Osteocyte (in vitro differentiated cells): ENCODE measurements at regions not wholly inside any gene's neighbourhood (a gene's known extent, or its start where the extent isn't known, plus 50 kb on each side); places are given as distances from the start of the nearest gene placed in this dataset.
A peak's percentile ranks its signal among the peaks of the same experiment; 100 is the strongest.

Experiments
- DNase-seq: peaks from one replicate; pipeline ENCODE4 v3.0.0; 2021; ENCODE audit warnings: mixed read lengths; ENCODE audit not compliant: unreplicated experiment; ENCODE audit errors: extremely low spot score
- H3K27ac Mint-ChIP-seq: one replicate; pipeline ENCODE4 v1.8.0; 2021; ENCODE audit warnings: mild to moderate bottlenecking, mixed read lengths; ENCODE audit not compliant: unreplicated experiment
- H3K27me3 Mint-ChIP-seq: one replicate; pipeline ENCODE4 v1.8.0; 2021; ENCODE audit warnings: mixed read lengths; ENCODE audit not compliant: unreplicated experiment
- H3K36me3 Mint-ChIP-seq: one replicate; pipeline ENCODE4 v1.8.0; 2021; ENCODE audit warnings: mixed read lengths; ENCODE audit not compliant: unreplicated experiment
- H3K4me1 Mint-ChIP-seq: one replicate; pipeline ENCODE4 v1.8.0; 2021; ENCODE audit warnings: mixed read lengths; ENCODE audit not compliant: unreplicated experiment
- H3K4me3 Mint-ChIP-seq: one replicate; pipeline ENCODE4 v1.8.0; 2021; ENCODE audit warnings: mild to moderate bottlenecking, moderate library complexity, mixed read lengths; ENCODE audit not compliant: unreplicated experiment
- H3K9me3 Mint-ChIP-seq: one replicate; pipeline ENCODE4 v1.8.0; 2021; ENCODE audit warnings: mixed read lengths; ENCODE audit not compliant: unreplicated experiment
- CTCF ChIP-seq: fragments of 200-600 bp; sonication (generic); IDR thresholded peaks from 2 replicates; pipeline ENCODE4 v1.5.0; 2021; ENCODE audit warnings: antibody characterized with exemption, mild to moderate bottlenecking, moderate library complexity

GRCh38 chr1:194584052-194584451 is 1397.6 kb upstream of the B3GALT2 start:
- peaks cover 6% of the 10 kb centered on the region for H3K9me3 Mint-ChIP-seq
- H3K4me3 Mint-ChIP-seq, result no peak overlapping the region
- TF ChIP-seq CTCF, result no peak
- peaks cover 11% of the 10 kb centered on the region for H3K4me1 Mint-ChIP-seq
- DNase-seq, result no peak
- H3K27ac Mint-ChIP-seq, result no peak overlapping the region
- H3K27me3 Mint-ChIP-seq, result no peaks in the 10 kb centered on the region
- H3K36me3 Mint-ChIP-seq, result no peaks in the 10 kb centered on the region

GRCh38 chr1:194570476-194570875 is 1384.1 kb upstream of the B3GALT2 start:
- Mint-ChIP-seq H3K27me3 (no peaks in the 10 kb centered on the region), H3K9me3 (no peaks in the 10 kb centered on the region), H3K27ac (no peak overlapping the region), H3K4me1 (peaks cover 6% of the 10 kb centered on the region), H3K36me3 (no peaks in the 10 kb centered on the region), H3K4me3 (no peak overlapping the region)
- TF ChIP-seq CTCF, result no peak
- DNase-seq, result no peak

GRCh38 chr1:194568610-194569009 is 1382.2 kb upstream of the B3GALT2 start:
- H3K4me3 Mint-ChIP-seq, result no peak overlapping the region
- peaks cover 6% of the 10 kb centered on the region for H3K4me1 Mint-ChIP-seq
- H3K9me3 Mint-ChIP-seq, result no peaks in the 10 kb centered on the region
- peak; percentile 9 for TF ChIP-seq CTCF
- no peak for DNase-seq
- no peaks in the 10 kb centered on the region for H3K36me3 Mint-ChIP-seq
- H3K27me3 Mint-ChIP-seq, result no peaks in the 10 kb centered on the region
- no peak overlapping the region for H3K27ac Mint-ChIP-seq

GRCh38 chr1:194548071-194548470 is 1361.7 kb upstream of the B3GALT2 start:
- Mint-ChIP-seq H3K9me3 (peaks cover 10% of the 10 kb centered on the region), H3K27ac (no peak overlapping the region), H3K4me1 (no peaks in the 10 kb centered on the region), H3K4me3 (no peak overlapping the region), H3K27me3 (no peaks in the 10 kb centered on the region), H3K36me3 (no peaks in the 10 kb centered on the region)
- TF ChIP-seq CTCF, result no peak
- DNase-seq, result no peak

GRCh38 chr1:194544012-194544411 is 1357.6 kb upstream of the B3GALT2 start:
- no peaks in the 10 kb centered on the region for H3K27me3 Mint-ChIP-seq
- H3K9me3 Mint-ChIP-seq, result peaks cover 13% of the 10 kb centered on the region
- no peak for TF ChIP-seq CTCF
- DNase-seq, result no peak
- H3K36me3 Mint-ChIP-seq, result no peaks in the 10 kb centered on the region
- no peaks in the 10 kb centered on the region for H3K4me1 Mint-ChIP-seq
- H3K4me3 Mint-ChIP-seq, result no peak overlapping the region
- H3K27ac Mint-ChIP-seq, result no peak overlapping the region
